Activated CD4-positive, alpha-beta T cell treated with anti-CD3 and anti-CD28 coated beads for 1 hour (primary cell): ENCODE measurements at regions not wholly inside any gene's neighbourhood (a gene's known extent, or its start where the extent isn't known, plus 50 kb on each side); places are given as distances from the start of the nearest gene placed in this dataset.
"Not testable (repeated sequence)": the region's sequence is repeated elsewhere in the genome, so short reads cannot be mapped to it uniquely, and the experiment has no call there.

Experiments
- DNase-seq: peaks from one replicate; pipeline ENCODE4 v3.0.0-alpha.2; 2020

DNA sequence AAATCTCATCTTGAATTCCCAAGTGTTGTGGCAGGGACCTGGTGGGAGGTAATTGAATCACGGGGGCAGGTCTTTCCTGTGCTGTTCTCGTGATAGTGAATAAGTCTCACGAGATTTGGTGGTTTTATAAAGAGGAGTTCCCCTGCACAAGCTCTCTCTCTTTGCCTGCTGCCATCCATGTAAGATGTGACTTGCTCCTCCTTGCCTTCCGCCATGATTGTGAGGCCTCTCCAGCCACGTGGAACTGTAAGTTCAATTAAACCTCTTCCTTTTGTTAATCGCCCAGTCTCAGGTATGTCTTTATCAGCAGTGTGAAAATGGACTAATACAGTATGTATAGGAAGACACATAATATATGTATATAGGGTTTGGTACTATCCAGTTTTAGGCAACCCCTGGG is 270.6 kb upstream of the RNF32 start:
- not testable (repeated sequence) for DNase-seq

DNA sequence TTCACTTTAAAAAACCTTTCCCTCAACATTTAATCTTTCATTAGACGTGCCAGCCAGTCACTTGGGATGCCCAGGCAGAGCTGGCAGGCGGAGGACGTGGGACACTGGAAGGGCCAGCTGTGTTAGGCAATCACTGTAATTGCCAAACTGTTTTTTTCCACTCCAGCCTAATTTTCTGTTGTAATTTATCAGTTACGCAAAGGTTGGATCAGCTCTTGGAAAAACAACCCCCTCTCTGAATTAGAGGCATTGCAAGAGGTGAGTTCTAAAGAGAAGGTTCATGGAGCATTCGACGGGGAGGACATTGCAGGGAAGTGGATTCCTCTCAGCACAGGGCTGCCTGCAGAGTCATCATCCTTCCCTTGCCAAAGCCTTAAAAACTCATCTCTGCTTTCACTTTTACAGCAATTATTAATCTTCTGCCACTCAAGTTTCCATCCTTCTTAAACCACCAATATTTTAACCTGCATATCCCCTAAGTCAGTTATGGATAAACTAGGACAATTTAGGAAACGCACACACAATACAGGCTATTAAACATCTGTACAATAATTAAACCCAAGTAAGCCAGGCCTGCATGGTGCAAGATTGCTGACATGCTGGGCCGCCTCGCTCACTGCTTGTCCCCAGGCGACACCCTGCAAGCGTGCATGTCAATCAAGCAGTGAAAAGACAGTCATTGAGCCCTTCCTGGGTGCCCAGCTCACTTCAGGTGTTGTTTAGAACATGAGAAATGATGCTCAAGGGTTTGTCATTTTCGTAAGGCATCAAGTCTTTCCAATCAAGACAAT is 272.3 kb upstream of the RNF32 start:
- no peak for DNase-seq

DNA sequence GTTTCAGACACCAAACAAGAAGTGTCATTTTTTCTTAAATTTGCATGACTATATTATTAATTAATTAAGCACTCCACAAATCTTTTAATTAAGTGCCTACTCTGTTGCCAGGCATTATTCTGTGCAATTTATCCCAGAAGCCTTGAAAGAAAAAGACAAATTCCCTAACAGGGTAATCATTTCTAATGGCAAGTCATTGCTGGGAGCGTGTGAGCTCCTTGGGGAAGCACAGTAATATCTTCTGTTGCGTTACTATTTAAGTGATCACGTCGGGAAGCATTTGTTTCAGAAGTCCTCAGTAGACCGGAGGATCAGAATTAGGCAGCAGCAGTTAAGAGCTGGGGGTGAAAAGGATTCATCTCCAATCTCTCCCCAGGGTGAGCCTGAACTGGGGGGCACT is 276.8 kb upstream of the RNF32 start:
- DNase-seq = no peak

DNA sequence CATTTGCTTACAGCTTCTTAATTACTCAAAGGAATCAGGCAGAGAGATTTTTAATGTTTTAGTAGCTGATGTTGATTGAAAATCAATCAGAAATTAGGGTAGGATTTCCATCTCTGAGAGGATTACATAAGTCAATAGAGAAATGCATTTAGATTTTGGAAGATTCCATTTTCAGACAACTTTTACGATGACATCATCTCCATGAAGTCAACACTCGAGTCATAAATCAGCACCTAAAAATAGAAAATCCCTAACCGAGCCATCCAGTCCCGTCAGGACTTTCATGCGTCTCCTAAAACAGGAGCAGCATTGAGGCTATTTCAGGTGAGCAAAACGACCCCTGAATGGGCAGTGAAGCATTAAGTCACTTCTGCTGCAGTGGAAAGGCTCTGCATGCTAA is 279.7 kb upstream of the RNF32 start:
- DNase-seq = no peak

DNA sequence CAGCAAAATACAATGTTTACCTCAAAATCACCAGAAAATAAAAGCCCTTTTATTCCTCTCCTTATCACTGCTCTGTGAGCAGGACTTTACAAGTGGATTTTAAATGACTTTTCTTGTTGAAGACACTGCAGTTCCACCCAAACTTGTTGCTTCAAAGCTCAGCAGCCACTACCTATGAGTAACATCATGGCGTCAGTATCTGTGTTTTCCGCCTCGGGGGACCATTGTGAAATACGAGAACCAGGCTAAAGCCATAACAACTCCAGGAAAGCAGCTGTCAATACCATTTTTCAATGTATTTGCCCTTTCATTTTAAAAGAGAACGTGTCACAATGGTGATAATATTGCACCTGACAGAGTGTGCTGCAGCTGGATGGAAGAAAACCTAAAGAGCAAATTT is 284.0 kb upstream of the RNF32 start:
- no peak for DNase-seq

DNA sequence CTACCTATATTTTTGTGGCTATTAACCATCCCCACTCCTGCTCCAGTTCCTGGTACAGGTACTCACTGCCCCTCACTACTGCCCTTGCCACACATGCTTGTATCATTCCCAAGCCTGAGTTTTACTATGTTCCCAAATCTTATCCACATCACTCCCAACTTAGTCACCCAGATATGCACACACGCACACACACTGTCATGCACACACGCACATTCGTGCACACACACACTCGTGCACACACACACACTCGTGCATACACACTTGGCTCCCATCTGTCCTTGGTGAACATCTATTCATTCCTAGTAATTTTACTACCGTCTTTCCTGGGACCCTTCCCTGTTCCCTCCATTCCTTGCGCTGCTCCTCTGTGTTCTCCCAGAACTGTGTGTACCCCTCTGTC is 287.2 kb upstream of the RNF32 start:
- no peak for DNase-seq

DNA sequence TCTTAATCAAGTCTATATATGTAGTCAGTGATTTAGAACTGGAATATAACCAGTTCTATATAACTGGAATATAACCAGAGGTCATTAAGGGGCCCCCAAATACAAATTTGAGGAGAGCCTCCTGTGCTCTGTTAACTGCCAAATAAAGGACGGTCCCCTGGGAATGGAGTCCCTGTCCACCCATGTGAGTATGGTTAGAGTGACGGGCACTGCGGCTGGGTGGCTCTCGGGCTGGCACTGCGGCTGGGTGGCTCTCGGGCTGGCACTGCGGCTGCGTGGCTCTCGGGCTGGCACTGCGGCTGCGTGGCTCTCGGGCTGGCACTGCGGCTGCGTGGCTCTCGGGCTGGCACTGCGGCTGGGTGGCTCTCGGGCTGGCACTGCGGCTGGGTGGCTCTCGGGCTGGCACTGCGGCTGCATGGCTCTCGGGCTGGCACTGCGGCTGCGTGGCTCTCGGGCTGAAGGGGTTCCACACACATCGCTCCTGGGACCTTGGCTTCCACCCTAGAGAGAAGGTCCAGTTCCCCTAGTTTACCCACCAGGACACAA is 292.8 kb upstream of the RNF32 start:
- DNase-seq = not testable (repeated sequence)

DNA sequence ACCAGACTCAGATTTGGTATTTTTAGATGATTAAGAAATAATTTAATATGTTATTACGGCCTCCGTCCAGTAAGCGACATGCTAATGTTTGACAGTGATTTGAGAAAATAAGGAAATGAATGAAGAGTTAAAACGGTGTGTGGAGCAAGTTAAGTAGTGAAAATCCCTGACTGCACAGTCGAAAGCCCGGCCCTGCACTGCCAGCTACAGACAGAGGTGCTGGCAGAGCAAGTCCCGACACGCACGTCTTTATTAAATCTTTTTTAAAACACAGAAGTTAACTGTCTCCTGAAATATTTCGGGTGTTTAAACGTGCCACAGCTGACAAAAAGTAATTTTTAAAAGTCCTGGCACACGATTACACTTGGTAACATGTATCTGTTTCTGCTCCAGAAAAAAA is 293.4 kb upstream of the RNF32 start:
- no peak for DNase-seq

DNA sequence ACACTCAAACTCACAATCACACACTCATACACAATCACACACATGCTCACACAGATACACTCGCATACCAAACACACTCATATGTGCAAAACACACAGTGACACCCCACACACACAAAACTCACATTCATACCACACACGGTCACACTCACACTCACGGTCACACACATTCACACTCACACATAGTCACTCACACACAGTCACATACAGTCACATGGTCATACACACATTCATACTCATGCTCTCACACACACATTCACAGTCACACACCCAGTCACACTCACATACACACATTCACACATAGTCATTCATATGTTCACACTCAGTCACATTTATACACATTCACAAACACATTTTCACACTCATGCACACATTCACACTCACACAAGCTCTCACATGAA is 296.0 kb upstream of the RNF32 start:
- no peak for DNase-seq

DNA sequence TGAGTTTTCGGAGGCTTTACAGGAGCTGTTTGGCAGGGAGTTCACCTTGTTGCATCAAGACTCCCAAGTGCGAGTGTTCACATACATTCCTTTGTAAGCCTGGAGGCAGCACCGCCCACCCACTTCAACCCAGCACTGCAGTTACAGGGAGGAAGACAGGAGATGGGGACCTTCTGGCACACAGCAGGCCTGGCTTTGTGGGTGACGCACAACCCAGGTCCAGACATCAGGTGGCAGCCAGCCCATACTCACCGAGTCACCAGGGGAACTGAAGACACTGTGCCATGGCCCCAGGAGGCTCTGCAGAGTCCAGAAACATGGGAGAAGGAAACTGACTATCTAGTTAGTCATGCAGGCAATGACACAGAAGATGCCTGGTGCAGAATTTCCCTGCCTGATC is 305.9 kb upstream of the RNF32 start:
- DNase-seq = no peak

DNA sequence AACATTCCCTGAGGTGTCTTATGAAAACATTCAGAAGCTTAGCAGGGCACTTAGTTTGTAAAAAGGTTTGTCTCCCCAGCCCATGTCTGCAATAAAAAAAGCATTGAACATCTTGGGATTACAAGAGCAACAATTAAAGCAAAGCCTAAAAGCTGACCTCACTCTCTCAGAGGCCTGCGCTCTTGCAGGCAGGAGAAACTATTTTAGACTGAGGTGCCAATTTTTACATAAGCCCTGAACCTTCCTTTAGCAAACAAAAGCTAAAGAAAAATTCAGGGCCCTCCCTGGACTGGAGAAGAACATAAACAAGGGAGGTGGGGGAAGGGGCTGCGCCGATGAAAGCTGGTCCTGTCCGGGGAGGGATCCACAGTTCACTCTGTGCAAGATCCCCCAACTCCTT is 312.7 kb upstream of the RNF32 start:
- DNase-seq = no peak

DNA sequence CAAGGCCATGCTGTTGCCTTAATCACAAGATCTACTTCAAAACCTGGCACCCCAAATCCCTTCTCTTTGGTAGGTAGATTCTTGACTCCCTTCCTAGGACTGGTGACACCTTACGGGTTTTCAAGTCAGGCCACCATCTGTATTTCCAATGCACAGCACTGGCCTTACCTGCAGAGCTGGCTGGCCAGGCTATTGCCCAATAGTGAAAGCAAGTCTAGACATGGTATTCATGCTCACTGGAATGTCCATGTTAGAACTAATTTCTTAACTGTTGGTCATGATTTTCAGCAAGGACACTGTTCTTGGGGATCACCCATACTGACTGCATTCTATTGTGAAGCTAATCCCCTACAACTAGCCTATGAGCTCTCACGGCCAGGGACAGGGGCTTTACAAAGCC is 313.1 kb upstream of the RNF32 start:
- DNase-seq = no peak

DNA sequence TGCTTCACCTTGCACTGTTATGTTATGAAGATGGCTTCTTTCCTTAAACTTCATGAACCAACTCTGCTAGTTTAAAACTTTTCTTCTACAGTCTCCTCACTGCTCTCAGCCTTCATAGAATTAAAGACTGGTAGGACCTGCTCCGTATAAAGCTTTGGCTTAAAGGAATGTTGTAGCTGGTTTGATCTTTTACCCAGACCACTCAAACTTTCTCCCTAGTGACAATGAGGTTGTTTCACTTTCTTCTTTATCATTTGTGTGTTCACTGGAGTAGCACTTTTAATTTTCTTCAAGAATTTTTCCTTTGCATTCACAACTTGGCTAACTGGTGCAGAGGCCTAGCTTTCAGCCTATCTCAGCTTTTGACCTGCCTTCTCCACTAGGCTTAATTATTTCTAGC is 316.4 kb upstream of the RNF32 start:
- no peak for DNase-seq

DNA sequence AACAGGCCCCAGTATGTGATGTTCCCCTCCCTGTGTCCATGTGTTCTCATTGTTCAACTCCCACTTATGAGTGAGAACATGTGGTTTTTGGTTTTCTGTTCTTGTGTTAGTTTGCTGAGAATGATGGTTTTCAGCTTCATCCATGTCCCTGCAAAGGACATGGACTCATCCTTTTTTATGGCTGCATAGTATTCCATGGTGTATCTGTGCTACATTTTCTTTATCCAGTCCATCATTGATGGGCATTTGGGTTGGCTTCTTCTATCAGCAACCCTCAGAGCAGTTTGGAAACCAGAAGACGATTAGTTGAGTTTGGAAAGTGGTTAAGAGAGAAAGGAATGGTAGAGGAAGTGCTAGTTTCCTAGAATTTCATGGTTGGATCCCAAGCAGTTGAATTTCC is 319.1 kb upstream of the RNF32 start:
- not testable (repeated sequence) for DNase-seq

DNA sequence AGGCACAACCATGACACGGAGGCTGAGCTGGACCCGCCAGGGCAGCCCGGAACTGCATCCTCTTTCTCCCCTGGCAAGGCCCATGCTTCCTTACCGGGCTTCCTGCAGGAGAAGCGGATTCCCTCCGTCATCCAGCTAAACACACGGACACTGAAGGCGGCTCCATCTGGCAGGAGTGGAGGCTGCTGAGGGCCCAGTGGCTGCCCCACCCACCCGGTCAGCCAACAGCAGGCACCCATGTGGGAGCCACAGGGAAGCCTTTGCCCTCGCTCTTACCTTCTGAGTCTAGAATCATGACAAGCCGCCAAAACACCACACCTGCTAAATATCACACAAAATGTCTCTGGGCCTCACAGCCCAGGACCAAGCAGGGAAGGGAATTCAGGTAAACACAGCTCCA is 321.6 kb upstream of the RNF32 start:
- no peak for DNase-seq

DNA sequence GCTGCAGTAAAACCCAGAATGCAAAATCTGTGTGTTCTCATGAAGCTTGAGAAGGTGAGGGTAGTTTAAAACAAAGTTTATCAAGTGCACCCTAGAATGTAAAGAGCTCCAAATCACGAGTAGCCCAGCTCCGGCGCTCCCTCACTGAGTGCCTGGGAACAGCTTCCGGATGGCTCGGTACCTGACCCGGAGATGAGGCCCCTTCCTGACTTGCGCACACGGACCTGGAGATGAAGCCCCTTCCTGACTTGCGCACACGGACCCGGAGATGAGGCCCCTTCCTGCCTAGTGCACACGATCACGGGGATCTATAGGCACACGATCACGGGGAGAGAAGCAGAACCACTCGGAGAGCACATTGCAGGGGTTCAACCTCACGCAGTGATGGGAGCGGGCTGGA is 322.1 kb upstream of the RNF32 start:
- no peak for DNase-seq

DNA sequence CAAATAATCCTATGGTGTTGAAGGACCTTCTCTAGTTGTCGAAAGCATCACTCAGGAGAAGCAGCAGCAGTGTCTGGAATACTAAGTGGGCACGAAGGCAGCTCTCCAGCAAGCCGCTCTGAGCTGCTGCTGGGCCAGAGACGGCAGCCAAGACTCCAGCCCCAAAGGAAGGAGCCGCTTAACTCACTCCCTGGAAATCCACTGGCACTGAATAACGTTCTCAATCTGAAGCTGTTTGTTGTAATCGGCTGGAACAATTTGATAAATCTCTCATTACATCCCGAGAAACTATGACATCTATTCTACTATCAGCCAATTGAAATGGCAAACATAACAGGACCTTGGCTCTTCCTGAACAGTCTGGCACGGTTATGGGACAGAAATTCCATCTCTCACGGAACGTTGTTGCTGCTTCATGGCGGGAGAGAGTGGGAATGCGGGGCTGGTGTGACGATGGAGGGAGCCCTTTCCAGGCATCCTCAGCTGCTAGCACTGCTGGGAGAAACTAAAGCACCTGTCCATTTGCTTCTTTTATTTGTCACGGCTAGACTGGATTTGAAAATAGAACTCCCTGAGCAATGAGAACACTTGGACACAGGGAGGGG is 331.5 kb upstream of the RNF32 start:
- DNase-seq = no peak

DNA sequence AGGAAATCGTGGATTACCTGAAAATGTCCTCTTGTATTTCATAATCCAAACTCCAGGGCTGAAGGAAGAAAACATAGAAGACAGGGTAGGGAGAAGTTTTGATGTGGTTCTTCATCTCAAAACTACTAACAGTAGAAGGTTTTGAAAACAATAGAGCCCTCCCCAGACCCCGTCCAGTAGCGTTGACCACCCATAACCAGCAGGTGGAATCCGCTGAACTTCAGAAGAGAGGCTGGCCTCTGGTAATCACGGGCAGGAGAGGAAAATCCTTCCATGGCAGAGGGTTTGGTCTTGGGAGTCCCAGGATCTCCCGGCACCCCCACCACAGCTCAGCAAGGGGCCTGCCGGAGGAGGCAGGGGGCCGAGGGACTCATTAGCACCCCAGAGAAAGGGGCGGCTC is 333.4 kb upstream of the RNF32 start:
- no peak for DNase-seq

DNA sequence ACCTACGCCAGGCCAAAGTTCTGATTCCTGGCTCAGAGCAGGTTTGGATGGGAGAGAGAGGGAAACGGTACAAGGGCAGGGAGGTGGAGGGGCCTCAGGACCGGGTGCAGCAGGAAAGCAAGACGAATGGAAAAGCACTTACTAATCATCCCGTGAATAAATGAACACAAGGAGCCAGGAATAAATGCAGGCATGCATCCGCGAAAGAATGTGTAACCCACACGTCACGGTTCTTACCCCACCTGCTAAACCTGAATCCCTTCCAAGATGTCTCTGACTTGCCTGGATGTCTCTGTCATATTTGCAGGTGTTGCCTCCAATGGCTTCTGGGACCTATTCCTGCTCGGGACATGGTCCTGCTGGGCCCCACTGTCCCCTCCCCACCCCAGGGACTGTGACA is 335.2 kb upstream of the RNF32 start:
- no peak for DNase-seq

DNA sequence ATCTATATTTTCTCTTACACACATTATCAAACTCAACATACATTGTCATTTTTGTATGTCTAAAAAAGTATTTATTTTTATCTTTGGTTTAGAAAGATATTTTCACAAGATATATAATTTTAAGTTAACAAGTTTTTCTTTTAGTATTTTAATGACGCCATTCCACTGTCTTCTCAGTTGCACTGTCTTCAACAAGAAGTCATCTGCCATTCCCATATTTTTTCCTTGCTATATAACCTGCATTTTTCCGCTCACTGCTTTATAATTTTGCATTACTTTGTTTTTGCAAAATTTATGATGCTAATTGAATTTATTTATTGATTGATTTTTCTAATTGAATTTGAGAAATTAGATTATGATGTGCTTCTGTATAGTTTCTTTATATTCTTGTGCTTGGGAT is 357.8 kb upstream of the RNF32 start:
- no peak for DNase-seq

DNA sequence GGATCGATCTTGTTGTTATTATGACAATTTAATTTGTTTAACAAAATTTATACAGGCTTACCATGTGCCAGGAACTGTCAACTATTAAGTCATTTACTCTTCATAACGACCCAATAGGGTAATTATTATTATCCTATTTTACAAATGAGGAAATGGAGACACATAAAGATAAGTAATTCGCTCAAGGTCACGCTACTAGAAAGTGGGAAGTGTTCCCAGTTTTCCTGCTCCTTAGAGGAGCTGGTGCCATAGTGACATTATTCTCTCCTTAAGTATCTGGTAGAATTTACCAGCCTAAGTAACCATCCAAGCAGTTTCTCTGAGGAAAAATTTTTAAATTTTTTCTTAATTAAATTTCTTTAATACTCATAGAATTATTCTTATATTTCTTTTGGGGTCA is 360.9 kb upstream of the RNF32 start:
- no peak for DNase-seq

DNA sequence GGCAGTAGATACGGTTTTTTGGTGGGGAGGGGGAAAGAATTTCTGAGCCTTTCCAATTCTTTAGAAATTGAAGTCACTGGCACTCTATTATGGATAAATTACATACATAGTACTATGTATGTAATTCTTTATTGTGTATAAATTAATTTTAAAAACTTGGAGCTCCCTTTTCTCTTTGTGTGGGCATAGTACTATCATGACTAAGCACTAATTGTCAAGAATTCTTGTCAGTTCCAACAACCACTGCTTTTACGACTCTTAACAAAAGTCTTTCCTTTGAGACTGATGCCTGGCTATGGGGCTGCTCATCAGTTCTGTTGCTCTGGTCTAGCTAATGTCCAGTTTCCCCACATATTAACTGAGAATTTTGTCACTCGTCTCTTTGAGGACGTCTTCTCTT is 365.3 kb upstream of the RNF32 start:
- DNase-seq = no peak

DNA sequence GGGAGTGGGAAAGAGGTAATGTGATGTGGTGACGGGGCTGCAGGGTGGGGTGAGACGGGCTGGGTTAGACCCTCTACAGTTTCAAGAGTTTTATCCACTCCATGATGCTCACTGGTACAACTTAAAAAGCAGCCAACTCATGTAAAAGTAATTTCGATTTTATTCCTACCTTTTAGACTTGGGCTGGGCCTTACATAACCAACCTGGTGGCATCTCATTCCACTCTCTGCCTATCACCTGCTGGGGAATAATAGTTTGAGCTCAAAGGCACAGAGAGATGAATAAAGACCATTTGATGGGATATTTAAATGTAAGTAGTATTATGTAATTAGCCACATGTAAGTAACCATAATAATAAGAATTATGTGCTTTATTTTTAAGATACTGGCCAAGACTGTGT is 366.0 kb upstream of the RNF32 start:
- DNase-seq = no peak

DNA sequence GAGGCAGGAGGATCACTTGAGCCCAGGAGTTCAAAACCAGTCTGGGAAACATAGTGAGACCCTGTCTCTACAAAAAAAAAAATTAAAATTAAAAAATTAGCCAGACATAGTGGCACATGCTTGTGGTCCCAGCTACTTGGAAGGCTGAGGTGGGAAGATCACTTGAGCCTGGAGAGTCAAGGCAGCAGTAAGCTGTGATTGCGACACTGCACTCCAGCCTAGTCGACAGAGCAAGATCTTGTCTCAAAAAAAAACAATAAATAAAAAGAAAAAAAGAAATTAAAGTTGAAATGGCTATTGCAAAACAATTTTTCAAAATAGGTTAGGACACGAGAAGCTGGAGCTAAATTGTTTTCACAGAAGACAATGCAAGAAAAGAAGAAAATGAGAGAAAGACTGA is 379.0 kb upstream of the RNF32 start:
- DNase-seq = no peak

DNA sequence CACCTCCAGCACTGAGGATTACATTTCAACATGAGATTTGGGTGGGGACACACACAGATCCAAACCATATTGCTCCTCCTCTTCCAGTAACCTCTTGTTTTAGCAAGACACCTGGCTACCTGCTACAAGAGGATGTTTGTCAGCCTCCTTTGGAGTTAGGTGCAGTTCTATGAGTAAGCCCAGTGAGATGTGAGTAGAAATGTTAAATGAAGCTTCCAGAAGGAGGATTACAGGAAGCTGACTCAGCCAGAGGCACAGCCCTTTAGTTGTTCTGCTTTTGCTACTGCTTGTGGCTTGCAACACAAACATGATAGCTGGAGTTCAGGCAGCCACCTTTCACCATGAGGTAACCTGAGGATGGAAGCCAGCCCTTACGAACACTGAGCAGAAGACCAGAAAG is 382.7 kb upstream of the RNF32 start:
- no peak for DNase-seq
